NT2/D1 (cell line): ENCODE measurements at regions not wholly inside any gene's neighbourhood (a gene's known extent, or its start where the extent isn't known, plus 50 kb on each side); places are given as distances from the start of the nearest gene placed in this dataset.
"Not testable (repeated sequence)": the region's sequence is repeated elsewhere in the genome, so short reads cannot be mapped to it uniquely, and the experiment has no call there.

ENCODE experiments used
- DNase-seq: peaks from one replicate; pipeline ENCODE4 v3.0.0-alpha.2; 2011; ENCODE audit warnings: low read depth, low spot score
- H3K27me3 ChIP-seq: 2 replicates; pipeline ENCODE4 v1.6.0; 2011; ENCODE audit warnings: mild to moderate bottlenecking; ENCODE audit not compliant: insufficient read length, insufficient read depth
- H3K36me3 ChIP-seq: 2 replicates; pipeline ENCODE4 v1.6.1; 2011; ENCODE audit warnings: mild to moderate bottlenecking, low read length, mixed read lengths; ENCODE audit not compliant: insufficient read depth, insufficient read length
- H3K4me1 ChIP-seq: 2 replicates; pipeline ENCODE4 v1.5.1; 2011; ENCODE audit not compliant: insufficient read depth, insufficient read length
- H3K4me3 ChIP-seq: 2 replicates; pipeline ENCODE4 v1.5.1; 2011; ENCODE audit warnings: low read depth; ENCODE audit not compliant: insufficient read length
- H3K9ac ChIP-seq: 2 replicates; pipeline ENCODE4 v1.6.0; 2011; ENCODE audit warnings: low read depth; ENCODE audit not compliant: insufficient read length
- H3K9me3 ChIP-seq: 2 replicates; pipeline ENCODE4 v1.5.1; 2011; ENCODE audit warnings: mild to moderate bottlenecking, low read length; ENCODE audit not compliant: insufficient read depth
- SUZ12 ChIP-seq: IDR thresholded peaks from 2 replicates; pipeline ENCODE4 v1.6.1; 2011; ENCODE audit not compliant: insufficient read length, insufficient read depth; ENCODE audit errors: extremely low read depth
- YY1 ChIP-seq: IDR thresholded peaks from 2 replicates; pipeline ENCODE4 v1.6.1; 2011; ENCODE audit not compliant: insufficient read length, insufficient read depth
- ZNF274 ChIP-seq: IDR thresholded peaks from 2 replicates; pipeline ENCODE4 v1.6.1; 2011; ENCODE audit warnings: mild to moderate bottlenecking, low read depth, low read length

DNA sequence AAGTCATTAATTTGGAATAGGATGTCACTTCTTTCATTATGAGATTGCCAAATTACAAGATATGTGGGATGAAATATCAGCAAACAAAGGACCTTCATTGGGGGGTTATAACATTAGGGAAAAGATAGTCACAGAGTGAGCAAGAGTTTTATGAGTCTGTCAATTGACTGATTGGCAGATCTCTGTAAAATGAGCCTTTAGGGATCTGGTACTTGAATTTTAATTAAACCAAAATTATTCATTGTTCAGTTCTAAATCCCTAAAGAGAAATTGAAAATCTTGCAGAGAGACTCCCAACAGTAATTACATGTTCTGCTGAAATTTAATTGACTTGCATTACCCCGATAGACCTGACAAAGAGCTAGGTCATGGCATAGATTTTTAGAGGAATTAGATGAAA, 768.1 kb upstream of the SPRY2 start:
- H3K27me3 ChIP-seq, result no peaks in the 10 kb centered on the region
- H3K36me3 ChIP-seq, result no peaks in the 10 kb centered on the region
- no peak overlapping the region for H3K9ac ChIP-seq
- H3K4me3 ChIP-seq, result no peak overlapping the region
- TF ChIP-seq YY1, result no peak
- TF ChIP-seq ZNF274, result no peak
- TF ChIP-seq SUZ12, result no peak
- H3K9me3 ChIP-seq, result no peaks in the 10 kb centered on the region
- H3K4me1 ChIP-seq, result no peaks in the 10 kb centered on the region
- no peak for DNase-seq

DNA sequence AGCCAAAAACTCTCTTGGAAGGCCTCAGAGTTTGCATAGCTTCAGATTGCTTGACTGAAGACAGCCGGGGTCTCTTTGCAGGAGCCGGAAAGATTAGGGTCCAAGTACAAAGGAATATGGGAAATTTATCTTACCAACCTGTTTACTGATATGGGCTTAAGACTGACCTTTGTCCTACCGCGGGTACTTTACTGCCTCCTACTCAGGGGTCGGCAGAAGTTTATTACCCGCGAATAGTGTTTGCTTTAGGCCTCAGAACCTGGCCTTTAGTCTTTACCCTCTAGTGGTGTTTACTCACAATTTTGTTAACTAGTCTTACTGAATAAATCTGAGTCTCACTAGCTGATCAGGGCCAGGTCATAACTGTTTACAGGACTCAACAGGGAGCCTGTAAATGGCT, 765.4 kb upstream of the SPRY2 start:
- no peak for DNase-seq
- no peaks in the 10 kb centered on the region for H3K36me3 ChIP-seq
- TF ChIP-seq ZNF274, result no peak
- TF ChIP-seq SUZ12, result no peak
- no peak for TF ChIP-seq YY1
- H3K27me3 ChIP-seq, result no peaks in the 10 kb centered on the region
- no peak overlapping the region for H3K9ac ChIP-seq
- H3K4me1 ChIP-seq, result no peaks in the 10 kb centered on the region
- H3K9me3 ChIP-seq, result no peaks in the 10 kb centered on the region
- no peak overlapping the region for H3K4me3 ChIP-seq

DNA sequence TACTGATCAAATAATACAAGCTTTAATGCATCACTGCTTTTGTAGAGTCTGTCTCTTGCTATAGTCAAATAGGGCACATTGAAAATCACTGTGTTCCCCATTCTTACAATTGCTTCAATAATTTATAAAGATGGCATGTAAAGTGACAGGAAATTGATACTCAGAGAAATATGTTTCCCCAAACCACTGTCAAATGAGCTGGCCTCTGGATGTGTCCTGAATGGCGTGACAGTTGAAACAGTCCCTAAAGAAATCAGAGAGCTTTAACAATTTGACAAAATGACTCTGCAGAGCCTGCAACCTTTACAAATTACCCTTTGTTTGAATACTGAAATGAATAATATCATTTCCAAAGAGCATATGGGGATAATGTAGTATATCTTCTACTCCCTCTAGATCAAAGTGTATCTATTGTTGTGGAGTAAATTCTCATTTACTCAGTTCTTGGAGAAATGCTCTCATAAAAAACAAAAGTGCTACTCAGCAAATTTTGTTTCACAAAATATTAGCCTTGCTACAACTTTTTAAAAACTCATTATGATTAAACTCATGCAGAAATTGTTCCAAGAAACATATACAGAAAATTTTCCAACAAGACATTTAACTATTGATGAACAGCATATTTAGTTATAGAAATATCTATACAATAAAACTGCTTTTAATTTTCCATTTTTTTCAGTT, 763.2 kb upstream of the SPRY2 start:
- Histone ChIP-seq H3K9ac (no peak overlapping the region), H3K9me3 (no peaks in the 10 kb centered on the region), H3K27me3 (no peaks in the 10 kb centered on the region), H3K4me3 (no peak overlapping the region), H3K4me1 (no peaks in the 10 kb centered on the region), H3K36me3 (no peaks in the 10 kb centered on the region)
- TF ChIP-seq SUZ12, result no peak
- TF ChIP-seq ZNF274, result no peak
- TF ChIP-seq YY1, result no peak
- DNase-seq, result no peak

DNA sequence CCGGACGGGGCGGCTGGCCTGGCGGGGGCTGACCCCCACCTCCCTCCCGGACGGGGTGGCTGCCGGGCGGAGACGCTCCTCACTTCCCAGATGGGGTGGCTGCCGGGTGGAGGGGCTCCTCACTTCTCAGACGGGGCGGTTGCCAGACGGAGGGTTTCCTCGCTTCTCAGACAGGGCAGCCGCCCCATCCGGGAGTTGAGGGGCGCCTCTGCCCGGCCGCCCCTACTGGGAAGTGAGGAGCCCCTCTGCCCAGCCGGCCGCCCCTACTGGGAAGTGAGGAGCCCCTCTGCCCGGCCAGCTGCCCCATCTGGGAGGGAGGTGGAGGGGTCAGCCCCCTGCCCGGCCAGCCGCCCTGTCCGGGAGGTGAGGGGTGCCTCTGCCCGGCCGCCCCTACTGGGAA, 761.1 kb upstream of the SPRY2 start:
- H3K27me3 ChIP-seq, H3K9me3 ChIP-seq, H3K4me3 ChIP-seq, H3K4me1 ChIP-seq, DNase-seq, H3K36me3 ChIP-seq, H3K9ac ChIP-seq: not testable (repeated sequence)

DNA sequence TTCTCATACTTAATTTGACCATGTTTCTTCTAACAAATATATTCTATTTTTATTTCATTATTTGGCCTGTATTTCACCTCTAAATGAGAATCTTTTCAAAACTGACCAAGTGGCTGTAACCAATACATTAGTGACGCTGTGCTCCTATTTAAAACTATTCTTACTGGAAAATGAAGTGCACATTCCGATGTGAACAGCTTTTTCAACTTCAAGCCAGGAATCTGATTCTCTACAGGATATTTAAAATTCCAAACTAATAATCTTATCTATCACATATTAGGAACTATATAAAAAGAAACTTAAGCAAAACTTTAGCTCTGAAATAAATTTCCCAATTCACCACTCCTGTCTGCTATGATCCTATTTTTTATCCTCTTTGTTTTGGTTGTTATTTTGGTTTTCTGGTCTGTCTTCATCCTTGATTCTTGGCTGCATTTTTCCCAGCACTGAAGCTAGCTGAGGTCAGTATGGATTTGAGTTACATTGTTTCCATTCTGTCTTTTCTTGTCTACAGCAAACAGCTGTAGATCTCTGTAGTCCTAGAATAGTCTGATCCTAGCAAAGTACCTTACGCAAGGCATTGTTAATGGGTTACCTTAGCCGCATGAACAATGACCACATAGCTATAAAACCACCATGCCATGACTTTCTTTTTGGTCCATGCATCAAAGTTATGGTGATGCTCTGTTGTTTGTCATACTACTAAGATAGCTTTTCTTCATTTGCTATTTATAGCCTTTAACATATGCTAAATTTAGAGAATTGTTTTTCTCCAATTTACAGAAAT, 748.6 kb upstream of the SPRY2 start:
- no peaks in the 10 kb centered on the region for H3K36me3 ChIP-seq
- no peaks in the 10 kb centered on the region for H3K27me3 ChIP-seq
- no peak overlapping the region for H3K9ac ChIP-seq
- TF ChIP-seq SUZ12 (no peak), YY1 (no peak), ZNF274 (no peak)
- no peak overlapping the region for H3K4me3 ChIP-seq
- H3K9me3 ChIP-seq, result no peaks in the 10 kb centered on the region
- DNase-seq, result no peak
- no peaks in the 10 kb centered on the region for H3K4me1 ChIP-seq

DNA sequence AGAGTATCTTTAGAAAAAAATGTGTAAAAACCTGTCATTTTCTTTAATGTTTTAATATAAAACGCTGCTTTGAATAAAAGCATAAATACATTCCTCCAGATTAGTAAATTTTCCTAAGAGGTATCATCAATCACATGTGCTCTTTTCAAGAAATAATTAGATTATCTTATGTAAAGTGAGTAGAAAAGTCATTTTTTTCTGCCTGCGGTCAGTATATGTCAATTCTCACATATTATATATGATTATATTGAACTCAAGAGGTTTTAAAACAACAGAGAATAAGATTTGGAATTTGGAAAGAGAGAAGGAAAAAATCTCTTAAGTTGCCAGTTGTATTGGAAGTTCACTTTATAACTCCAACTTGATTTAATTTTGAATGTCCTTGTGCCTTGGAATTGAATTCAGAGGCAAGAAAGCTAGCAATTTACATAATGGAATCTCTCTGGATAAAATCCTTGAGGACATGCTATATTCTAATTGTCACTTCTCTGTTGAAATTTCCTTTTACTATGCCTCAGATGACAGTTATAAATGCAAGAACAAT, 740.1 kb upstream of the SPRY2 start:
- Histone ChIP-seq H3K4me1 (no peaks in the 10 kb centered on the region), H3K9me3 (no peaks in the 10 kb centered on the region), H3K36me3 (no peaks in the 10 kb centered on the region), H3K9ac (no peak overlapping the region), H3K4me3 (no peak overlapping the region), H3K27me3 (no peaks in the 10 kb centered on the region)
- TF ChIP-seq YY1 (no peak), ZNF274 (no peak), SUZ12 (no peak)
- DNase-seq, result no peak

DNA sequence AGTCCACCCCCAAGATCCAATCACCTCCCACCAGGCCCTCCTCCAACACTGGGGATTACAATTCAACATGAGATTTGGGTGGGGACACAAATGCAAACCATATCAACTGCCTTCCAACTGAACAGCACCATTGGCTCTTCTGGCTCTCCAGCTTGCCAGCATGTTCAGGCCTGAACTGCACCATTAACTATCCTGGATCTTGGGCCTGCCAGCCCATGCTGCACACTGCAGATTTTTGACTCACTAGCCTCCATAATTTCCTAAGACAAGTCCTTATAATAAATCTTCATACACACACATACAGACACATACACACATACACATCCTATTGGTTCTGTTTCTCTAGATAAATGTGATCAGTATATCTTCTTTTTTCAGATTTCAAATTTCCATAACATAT, 737.1 kb upstream of the SPRY2 start:
- no peak overlapping the region for H3K9ac ChIP-seq
- TF ChIP-seq ZNF274, result no peak
- TF ChIP-seq YY1, result no peak
- no peak for TF ChIP-seq SUZ12
- no peak for DNase-seq
- no peaks in the 10 kb centered on the region for H3K4me1 ChIP-seq
- no peak overlapping the region for H3K4me3 ChIP-seq
- H3K9me3 ChIP-seq, result no peaks in the 10 kb centered on the region
- no peaks in the 10 kb centered on the region for H3K36me3 ChIP-seq
- H3K27me3 ChIP-seq, result no peaks in the 10 kb centered on the region

DNA sequence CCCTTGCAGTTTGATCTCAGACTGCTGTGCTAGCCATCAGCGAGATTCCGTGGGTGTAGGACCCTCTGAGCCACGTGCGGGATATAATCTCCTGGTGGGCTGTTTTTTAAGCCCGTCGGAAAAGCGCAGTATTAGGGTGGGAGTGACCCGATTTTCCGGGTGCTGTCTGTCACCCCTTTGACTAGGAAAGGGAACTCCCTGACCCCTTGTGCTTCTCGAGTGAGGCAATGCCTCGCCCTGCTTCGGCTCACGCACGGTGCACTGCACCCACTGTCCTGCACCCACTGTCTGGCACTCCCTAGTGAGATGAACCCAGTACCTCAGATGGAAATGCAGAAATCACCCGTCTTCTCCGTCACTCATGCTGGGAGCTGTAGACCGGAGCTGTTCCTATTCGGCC, 728.9 kb upstream of the SPRY2 start:
- H3K36me3 ChIP-seq, H3K9ac ChIP-seq, H3K27me3 ChIP-seq, H3K4me3 ChIP-seq, H3K9me3 ChIP-seq, H3K4me1 ChIP-seq, DNase-seq: not testable (repeated sequence)
